GOT3 (cell line): ENCODE measurements at regions not wholly inside any gene's neighbourhood (a gene's known extent, or its start where the extent isn't known, plus 50 kb on each side); places are given as distances from the start of the nearest gene placed in this dataset.
"Not testable (repeated sequence)": the region's sequence is repeated elsewhere in the genome, so short reads cannot be mapped to it uniquely, and the experiment has no call there.

Experiments used
- DNase-seq: peaks from one replicate; lab custom pipeline; 2025; ENCODE audit warnings: mixed read lengths; lab: John Stamatoyannopoulos, UW

DNA sequence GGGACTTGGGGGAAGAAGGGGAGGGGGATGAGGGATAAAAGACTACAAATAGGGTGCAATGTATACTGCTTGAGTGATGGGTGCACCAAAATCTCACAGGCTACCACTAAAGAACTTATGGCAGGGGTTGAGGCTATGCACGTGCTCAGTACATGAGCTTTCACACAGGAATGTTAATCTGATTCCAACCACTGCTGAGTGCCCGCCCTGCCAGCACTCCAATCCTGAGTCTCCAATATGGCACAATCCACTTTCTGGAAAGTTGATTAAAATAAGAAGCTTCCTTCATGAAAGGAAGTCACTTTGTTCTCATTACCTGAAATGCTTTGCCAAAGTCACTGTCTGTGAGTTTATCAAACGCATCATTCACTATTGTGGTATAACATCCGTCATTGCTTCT, 463.0 kb downstream of the IRS2 start:
- no peak for DNase-seq

DNA sequence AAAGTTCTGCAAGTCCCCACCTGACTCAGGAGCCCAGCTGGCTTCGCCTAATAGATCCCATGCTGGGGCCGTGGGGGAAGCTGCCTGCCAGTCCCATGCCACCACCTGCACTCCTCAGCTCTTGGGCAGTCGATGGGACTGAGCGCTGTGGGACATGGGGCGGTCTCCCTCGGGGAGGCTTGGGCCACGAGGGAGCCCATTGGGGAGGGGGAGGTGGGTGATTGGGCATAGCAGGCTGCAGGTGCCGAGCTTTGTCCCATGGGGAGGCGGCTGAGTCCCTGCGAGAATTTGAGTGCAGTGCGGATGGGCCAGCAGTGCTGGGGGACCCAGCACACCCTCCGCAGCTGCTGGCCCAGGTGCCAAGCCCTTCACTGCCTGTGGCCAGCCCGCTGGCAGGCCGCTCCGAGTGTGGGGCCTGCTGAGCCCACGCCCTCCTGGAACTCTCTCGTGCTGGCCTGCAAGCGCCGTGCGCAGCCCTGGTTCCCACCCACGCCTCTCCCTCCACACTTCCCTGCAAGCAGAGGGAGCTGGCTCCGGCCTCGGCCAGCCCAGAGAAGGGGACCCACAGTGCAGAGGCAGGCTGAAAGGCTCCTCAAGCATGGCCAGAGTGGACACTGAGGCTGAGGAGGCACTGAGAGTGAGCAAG, 467.3 kb downstream of the IRS2 start:
- DNase-seq = no peak

DNA sequence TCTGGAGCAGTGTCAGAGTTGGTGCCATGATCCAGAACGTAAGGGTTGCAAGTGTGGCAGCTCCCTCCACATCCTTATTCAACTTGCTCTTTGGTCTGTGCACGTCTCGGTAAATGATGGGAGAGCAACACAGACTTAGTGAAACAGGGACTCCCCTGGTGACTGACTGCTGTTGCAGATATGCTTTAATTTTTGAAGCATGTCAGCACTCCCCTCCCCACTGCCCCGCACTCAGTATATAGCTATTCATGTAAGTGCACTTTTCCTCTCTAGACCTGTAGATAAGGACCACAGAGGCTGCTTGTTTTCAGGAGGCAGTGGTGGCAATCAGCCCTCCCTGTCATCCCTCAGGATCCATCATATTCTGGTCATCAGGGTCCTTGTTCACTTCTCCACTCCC, 470.9 kb downstream of the IRS2 start:
- DNase-seq = no peak

DNA sequence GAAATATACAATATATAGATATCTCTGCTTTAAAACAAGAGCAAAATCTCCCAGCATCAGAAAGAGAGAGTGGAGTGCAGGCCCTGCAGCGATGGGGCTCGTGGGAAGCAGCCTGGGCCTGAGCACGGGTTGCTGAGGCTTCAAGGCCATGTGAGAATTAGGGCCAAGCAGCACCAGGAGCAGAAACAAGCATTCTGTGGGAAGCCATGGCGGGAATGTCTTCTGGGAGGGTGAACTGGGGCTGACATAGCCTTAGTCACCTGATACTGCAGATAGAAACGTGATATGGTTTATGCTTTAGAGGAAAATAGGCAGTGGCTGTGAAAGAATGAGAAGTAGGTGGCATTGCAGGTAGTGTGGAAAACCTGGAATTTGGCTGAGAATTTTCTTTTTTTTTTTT, 472.3 kb downstream of the IRS2 start:
- no peak for DNase-seq

DNA sequence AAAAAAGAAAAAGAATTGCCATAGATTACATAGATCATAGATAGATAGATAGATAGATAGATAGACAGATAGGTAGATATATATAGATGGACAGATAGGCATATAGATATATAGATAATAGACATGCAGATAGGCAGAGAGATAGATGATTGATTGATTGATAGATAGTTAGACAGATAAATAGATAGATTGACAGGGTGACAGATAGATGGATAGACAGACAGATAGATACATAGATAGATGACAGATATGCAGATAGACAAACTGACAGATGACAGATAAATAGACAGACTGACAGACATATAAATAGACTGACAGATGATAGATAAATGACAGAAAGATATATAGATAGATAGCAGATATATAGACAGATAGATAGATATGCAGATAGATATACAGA, 474.0 kb downstream of the IRS2 start:
- no peak for DNase-seq

DNA sequence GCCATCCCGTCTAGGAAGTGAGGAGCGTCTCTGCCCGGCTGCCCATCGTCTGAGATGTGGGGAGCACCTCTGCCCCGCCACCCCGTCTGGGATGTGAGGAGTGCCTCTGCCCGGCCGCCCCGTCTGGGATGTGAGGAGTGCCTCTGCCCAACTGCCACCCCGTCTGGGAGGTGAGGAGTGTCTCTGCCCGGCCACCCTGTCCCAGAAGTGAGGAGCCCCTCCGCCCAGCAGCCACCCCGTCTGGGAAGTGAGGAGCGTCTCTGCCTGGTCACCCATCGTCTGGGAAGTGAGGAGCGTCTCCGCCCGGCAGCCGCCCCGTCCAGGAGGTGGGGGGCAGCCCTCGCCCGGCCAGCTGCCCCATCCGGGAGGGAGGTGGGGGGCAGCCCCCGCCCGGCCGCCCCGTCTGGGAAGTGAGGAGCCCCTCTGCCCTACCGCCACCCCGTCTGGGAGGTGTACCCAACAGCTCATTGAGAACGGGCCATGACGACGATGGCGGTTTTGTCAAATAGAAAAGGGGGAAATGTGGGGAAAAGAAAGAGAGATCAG, 474.9 kb downstream of the IRS2 start:
- not testable (repeated sequence) for DNase-seq

DNA sequence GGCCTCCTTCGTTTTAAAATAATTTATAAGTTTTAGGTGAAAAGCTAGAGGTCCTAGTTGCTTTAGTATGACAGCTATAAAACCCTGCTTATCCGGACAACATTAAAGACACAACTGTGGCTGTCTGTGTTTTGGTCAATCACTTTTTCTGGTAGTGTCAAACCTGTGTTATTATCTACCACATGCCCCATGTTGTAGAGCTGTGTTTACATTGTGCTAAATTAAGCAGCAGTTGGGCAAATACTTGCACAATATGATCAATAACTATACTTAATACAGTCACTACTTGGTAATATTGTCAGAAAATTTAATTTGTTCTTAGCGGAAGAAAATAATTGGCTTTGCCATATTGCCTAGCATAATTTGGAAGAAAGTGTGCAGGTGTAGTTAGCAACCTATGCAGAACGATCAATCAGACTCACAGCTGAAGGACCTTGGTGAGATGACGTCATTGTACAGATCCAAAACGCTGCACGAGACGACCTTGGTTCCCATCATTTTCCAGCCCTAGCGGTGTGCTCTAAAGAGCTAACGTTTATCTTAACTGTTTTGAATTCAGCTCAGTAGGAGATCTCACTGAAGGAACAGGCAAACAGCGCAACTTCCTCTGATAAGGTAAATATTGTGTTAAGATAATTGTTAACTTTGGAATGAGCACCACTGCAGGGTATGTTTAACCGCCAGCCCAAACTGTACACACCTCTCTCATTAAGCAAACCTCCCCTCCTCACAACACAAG, 476.6 kb downstream of the IRS2 start:
- no peak for DNase-seq

DNA sequence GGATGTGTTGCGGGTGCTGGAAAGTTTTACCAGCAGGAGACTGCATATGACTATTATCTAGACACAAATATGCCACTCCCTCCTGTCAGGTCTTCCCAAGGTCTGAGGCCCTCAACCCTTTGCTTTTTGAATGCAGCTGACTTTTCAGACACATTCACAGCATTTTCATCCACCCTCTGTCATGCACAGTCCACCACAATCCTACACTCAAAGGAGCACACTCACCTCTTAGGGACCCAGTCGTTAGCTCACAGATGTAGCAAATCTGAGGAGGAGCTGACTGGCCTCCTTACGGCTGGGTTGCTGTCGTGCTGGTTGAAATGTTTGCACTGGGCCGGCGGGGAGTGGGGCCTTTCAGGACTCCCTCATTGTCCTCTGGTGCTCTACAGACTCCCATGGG, 479.4 kb downstream of the IRS2 start:
- DNase-seq = no peak

DNA sequence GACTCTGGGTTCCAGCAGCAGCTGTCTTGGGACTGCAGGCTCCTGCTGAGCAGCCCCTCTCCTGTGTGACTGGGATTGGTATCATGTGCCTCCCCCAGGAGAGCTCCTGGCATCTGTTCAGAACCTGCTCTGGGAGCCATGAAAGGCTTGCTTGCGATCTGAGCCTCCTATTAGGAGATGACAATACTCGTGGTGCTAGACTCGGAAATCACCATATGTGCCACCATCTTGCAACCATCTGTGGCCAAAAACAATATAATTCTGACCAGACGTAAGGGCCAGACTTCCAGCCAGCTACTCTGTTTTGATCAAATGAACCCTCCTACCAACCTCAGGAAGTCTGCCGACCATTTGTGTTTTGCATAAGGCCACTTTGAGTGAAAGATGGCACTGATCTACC, 484.7 kb downstream of the IRS2 start:
- DNase-seq = no peak

DNA sequence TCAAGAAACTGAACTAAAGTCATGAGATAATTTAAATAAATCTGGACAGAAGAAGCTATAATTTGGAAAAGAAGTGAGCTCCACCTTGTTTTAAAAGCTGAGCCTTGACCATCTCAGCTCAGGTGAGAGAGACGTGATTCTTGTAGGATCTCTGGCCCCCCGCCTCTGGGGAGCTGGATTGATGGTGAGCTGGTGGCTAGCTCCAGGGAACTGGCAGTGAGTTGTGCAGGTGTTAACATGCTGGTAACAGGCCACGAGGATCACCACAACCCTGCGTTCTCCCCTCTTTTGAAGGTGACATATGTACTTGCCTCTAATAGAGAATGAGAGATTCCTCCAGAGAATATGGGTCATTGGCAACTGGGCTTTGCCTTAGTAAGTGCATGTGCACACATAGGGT, 485.1 kb downstream of the IRS2 start:
- no peak for DNase-seq

DNA sequence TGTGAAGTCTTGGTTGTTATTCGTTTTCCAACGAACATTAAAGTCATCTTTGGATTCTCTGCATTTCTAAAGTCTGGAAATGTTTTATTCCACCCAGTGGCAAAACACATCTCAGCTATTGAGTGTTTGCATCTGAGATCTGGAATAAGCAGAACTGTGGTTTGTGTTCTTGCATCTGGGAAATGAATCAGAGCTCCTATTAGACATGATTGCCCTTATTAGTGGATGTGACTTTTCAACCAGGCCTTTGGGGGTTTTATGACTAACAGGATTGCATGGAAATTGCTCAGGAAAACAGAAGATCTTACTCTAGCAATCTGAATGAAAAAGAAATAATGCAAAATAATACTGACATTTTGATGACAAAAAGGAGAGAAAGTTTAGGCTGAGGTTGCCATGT, 488.8 kb downstream of the IRS2 start:
- no peak for DNase-seq

DNA sequence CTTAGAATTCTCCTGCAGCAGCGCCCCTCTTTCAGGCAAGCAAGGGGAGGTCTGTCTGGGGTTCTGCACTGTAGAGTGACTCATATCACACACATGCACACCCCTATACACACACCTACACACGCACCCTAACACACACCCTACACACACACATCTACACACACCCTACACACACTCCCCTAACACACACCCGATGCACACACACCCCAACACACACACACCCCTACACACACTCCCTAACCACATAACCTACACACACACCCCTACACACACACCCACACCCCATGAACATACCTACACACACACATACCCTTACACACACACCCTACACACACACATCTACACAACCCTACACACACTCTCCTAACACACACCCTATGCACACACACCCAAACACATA, 493.2 kb downstream of the IRS2 start:
- DNase-seq = no peak

DNA sequence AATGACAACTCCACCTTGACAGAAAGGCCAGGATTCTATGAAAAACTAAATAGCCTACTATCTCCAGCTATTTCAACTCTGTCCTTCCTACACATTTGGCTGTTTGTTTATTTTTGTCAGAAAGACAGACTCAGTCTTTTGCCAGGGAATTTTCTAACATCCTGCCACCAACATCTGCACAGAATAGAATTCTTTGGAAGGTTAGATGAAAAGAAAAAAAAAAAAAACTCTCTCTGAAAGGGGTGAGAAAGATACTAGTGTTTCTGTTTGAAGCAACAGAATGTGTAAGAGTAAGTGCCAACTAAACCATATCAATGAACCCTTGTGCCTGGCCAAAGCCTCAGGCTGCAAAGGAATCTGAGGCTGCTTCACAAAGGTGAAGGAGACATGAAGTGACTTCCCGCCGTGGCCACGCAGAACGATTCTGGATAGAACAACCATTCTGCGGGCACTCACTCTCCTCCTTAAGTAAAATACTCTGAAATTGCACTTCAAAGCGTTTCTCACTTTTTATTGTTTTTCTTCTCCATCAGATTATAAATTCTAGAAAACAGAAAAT, 498.2 kb downstream of the IRS2 start:
- no peak for DNase-seq

DNA sequence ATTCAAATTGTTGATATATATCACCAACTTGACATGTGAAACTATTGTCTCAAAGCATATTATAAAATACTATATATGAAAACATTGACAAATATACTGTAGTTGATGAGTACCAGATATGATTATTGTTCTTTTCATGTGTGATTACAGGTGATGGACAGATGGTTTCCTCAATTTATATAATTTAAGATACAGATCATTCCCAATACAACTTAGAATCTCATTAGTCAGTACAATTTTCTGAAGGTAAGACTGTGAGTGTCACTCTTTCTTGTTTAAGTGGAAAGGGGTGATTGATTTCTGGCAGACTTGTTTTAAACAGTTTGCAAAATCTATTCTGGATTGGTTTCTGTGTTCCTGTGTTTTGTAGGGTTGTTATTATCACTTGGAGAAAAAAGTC, 498.8 kb downstream of the IRS2 start:
- no peak for DNase-seq

DNA sequence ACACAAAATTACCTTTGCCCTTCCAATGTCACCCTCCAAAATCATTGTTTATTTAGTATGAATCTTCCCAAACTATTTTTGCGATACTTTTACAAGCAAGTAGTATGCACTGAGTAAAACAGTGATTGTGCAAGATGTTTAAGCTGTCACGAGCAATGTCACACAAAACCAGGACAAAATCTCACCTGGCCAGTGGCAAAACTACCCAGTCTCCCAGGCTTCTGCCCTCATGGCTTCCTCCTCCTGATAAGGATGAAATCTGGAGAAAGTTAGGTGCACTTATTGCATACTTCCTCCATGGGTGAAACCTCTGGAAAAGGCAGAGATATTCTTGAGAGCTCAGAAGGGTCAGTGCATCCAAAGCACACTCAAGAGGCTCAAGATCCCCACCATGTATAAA, 500.8 kb downstream of the IRS2 start:
- no peak for DNase-seq

DNA sequence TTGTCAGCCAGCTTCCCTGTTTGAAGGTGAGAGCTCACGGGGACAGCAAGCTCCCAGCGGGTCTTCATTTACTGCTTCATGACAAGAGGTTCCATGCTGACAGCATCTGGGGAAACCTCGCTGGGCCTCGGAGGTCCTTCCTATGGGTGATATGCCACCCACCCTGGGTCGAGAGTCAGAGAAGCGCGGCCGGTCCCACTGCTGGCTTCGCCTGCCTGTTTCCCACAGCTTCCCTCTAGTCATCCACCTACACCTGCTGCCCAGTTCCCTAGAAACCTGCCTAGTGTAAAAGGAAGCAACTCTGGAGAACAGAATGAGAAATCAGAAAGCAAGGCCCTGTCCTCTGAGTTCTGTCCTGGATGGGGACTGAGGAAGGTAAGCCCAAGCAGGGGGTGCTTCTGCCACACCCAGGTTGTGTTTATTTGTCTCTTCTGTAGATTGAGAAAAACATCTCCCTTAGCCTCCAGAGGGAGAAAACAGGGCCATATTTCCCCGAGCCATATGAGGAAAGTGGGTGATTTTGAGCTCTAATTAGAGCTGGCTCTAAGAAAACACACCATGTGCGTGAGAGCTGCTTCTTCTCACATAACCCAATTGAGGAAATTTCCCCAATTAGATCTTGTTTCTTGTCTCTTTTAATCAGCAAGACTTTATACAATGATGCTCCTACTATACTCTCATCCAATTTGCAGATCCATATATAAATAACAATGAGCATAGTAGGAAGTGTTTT, 504.3 kb downstream of the IRS2 start:
- no peak for DNase-seq

DNA sequence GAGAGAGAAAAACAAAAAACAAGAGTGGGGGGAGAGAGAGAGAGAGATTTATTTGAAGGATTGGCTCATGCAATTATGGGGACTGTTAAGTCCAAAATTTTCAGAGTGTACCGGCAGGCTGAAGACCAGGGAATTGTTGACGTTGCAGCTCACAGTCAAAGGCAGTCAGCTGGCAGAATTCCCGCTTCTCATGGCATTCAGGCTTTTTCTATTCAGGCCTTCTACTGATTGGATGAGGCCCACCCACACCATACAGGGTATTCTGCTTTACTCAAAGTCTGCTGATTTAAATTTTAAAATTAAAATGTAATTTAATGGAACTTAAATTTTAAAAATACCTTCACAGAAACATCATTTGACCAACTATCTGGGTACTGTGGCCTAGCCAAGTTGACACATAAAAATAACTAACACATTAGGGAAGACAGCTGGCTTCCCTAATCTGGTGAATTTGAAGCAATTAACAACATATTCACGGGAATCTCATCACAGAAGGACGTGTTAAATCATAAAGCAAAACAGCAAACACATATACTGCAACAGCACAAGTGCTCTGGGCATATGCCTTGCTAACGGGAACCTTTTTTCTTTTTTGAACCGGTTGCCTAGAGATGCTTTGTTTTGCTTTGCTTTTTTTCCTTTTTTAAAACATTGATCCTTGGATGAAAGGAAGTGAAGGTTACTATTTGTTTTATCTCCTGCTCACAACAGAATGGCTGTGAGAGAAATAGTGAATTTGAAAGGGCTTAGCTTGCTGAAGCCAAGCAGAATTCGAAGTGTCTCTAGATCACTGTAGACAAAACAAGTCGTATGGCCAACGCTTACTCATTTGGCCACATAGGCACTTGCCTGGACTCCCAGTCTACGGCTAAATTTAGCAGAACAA, 505.1 kb downstream of the IRS2 start:
- no peak for DNase-seq

DNA sequence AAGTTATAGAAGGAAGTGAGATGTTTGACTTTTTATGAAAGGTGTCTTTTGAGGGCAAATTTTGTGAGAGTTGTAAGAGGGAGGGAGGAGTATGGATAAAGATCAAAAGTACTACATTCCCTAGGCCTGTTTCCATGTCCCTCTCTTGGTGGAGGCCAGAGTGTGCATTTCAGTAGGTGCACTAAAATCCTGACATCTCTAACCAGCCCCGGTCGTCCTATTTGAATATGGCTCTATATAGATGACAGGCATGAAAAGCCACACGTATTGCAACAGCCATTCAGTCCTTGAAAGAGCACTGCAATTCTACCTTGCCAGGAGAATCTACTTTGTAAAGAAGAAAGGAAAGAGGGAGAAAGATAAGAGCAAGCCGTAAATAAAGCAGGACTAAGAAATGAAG, 510.1 kb downstream of the IRS2 start:
- DNase-seq = no peak

DNA sequence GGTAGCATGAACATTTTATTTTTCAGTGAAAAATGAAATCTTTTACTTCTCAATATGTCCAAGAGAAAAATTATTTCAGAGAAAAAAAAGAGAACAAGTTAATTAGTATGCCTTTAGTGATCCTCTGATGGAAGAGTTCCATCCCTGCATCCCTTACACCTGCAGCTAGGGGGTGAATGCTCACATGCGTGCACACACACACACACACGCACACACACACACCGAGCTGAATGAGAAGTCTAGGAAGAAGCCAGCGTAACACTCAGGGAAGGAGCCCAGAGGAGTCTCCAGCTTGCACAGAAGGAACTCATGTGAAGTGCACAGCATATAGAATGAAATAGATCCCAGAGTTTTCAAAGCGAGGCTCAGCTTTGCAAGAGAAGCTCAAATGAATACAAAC, 510.5 kb downstream of the IRS2 start:
- no peak for DNase-seq

DNA sequence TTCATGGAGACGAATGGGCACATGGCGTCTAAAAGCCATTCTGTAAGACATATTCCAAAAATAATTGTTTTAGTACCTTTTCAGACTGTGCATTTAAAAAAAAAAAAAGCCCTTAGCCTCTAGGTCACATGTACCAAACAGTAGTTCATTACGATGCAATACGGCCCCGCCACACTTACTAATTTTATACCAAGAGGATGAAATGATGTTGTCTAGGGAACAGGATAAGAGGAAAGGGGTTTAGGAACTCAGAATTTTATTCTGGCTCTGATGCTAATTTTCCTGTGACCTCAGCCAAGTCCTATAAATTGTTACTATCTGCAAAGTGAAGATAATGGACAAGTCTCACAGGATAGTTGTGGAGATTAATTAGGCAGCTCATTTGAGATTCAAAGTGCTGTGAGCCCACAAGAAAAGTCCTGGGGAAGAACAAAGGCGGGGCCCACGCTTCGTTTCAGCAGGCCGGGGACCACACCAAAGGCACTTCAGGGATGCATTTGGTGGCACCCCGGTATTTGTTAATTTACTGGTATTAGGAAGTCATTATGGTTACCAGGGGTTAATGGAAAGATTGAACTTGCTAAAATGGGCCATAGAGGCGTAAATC, 511.1 kb downstream of the IRS2 start:
- DNase-seq = no peak

DNA sequence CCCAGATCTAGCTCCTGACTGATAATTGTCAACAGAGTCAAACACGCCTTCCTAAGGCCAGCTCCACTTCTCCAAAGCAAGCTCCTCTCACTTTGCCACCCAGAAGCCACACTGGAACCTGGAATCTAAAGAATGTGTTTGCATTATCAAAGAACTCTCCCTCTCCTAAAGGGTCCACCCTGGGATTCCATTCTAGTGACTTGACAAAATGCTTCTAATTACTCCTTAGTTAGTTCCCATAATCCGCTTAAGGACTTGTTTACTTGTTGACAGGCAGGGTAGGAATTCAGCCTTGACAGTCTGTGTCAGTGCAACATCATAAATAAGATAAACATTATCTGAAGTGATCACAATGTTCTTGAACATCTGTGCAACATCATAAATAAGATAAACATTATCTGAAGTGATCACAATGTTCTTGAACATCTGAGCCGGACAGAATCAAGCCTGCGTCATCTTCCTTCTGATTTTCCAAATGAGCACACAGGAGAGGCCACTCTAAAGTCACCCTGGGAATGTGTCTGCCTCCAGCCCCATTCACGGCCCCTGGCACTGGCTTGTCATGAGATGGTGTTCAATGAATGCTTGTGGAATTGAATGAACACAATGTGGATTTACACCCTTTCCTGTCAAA, 512.1 kb downstream of the IRS2 start:
- no peak for DNase-seq
